ENCODE measurements at regions not wholly inside any gene's neighbourhood (a gene's known extent, or its start where the extent isn't known, plus 50 kb on each side); places are given as distances from the start of the nearest gene placed in this dataset.

GRCh38 chr1:191608367-191608766, 549.9 kb upstream of the RGS18 start:
- no peak for DNase-seq

DNA sequence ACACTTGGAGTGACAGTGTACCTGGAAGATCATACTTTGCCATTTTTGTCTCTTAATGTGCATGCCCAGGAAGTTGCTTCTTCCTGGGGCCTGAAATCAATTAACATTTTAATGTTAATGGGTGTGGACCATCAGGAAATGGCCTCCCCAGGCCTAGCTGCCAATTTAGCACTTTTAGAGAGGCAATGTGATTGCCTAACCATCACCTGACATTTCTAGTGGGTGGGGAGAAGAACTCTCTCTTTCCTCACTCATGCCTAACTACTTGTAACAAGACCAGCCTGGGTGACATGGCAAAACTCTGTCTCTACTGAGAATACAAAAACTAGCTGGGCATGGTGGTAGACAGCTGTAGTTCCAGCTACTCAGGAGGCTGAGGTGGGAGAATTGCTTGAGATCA, 549.0 kb upstream of the RGS18 start:
- no peak for DNase-seq

DNA sequence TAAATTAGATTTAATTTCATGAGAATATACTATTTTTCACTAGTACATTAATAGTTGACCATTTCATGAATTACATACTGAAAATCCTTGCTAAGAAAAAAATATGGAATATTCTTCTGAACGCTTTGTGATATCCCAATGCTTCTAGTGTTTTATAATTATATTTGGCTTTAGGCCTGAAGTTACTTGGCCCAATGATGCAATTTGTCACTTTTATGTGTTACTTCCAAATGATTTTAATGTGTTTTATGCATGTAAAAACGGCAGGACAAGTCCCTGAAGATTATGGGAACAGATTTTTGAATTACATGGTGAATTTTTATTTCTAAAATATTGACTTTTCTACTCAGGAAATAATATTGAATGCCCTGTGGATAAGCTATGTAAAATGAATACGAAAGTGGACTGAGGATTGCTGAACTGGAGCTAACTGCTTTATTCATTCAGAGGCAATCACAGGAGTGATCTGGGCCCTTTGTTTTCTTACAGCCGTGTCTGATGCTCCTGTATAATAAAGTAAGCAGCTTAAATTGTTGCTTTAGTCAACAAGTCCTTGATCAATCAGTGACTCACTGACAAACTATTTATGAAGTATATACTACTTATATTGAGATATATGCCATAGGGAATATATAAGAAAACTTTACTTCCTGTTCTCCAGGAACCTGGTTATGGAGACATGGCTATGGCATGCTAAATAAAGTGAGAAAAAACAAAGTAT, 543.0 kb upstream of the RGS18 start:
- no peak for DNase-seq

- DNase-seq: no peak
These were observed 540.1 kb upstream of the RGS18 start for GRCh38 chr1:191618181-191618580.

GRCh38 chr1:191620883-191621282, 537.4 kb upstream of the RGS18 start:
- DNase-seq: no peak

GRCh38 chr1:191624044-191624443, 534.2 kb upstream of the RGS18 start:
- no peak for DNase-seq

DNA sequence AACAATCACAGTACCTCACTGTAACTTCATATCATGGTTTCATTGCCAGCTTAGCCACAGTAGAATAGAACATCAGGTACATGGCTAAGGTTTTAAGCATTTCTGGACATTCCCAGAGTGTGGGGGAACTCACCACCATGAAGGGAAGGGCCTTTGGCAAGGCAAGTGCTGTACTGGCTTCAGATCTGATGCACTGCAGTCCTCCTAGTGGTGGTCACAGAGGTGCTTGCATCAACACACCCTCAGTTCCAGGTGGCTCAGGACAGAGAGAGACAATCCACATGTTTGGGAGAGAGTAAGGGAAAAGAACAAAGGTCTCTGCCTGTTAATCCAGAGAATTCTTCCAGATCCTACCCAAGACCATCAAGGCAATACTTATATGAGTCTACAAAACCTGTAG, 528.4 kb upstream of the RGS18 start:
- DNase-seq: no peak

- DNase-seq: no peak
These were observed 523.3 kb upstream of the RGS18 start for GRCh38 chr1:191634801-191635508.

DNA sequence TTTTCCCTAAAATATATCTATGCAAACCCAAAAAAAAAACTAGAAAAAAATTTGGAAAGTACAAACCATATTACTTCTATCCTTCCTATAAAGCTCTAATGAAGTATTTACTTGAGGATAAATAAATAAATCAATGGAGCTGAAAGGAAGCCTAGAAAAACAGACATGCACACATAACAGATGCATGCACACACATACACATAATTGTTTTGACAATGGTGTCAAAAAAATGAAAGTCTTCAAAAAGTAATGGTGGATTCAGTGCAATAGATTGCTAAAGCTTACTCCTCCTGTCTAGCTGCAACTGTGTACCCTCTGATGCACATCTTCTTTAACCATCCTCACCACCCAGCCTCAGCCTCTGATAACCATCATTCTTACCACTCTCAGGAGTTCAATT, 521.9 kb upstream of the RGS18 start:
- DNase-seq: no peak

GRCh38 chr1:191641420-191642260, 516.6 kb upstream of the RGS18 start:
- DNase-seq: no peak

DNA sequence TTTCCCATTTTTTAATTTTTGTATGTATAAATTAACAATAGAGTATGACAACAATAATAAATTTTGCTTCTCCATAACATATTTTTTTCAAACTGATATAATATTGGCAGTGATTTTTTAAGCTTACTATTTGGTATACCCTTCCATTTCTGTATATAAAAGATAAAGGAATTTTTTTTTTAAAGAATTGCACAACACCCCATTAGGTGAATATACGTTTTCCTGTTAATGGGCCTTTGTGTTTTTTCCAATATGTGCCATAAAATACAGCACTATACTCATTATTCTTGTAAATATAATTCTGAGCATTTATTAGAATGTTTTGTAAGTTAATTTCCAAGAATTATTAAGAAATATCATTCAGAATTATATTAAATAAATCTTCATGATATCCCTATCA, 515.2 kb upstream of the RGS18 start:
- DNase-seq: no peak

- DNase-seq: no peak
These were observed 509.3 kb upstream of the RGS18 start for GRCh38 chr1:191648939-191649338.

DNA sequence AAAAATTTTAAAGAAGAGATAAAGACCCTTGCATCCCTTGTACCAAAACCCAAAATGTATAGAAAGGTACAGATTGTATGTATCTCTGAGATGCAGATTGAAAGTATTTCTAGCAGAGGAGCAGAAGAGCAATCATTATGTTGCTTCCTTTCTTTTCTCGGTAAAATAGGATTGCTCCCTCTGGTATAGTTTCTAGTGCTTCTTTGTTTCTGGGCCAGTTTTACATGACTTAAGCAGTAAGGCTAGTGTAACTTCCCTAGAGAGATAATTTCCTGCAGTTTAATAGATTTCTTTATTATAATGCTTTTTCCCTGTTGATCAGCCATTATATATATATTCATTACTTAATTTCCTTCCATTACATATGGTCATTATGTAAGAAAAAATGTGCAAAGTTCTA, 496.2 kb upstream of the RGS18 start:
- no peak for DNase-seq

- no peak for DNase-seq
These were observed 495.5 kb upstream of the RGS18 start for GRCh38 chr1:191662746-191663145.

GRCh38 chr1:191668525-191668924, 489.7 kb upstream of the RGS18 start:
- DNase-seq: no peak

GRCh38 chr1:191669629-191670028, 488.6 kb upstream of the RGS18 start:
- DNase-seq: no peak

DNA sequence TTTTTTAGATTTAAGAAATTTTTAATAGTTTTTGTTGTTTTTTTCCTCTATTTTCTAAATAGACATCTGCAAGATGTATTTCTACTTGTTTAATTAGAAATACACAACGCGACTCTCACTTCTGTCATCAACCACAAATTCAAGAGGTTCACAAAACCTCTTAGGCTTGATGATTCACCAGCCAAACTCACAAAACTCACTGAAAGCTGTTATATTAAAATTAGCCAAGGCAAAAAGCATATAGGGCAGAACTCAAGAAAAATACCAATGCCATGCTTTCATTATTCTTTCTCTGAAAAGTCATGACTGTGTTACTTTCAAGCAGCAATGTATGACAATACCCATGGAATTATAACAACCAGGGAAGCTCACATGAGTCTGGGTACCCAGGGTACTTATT, 487.0 kb upstream of the RGS18 start:
- no peak for DNase-seq

DNA sequence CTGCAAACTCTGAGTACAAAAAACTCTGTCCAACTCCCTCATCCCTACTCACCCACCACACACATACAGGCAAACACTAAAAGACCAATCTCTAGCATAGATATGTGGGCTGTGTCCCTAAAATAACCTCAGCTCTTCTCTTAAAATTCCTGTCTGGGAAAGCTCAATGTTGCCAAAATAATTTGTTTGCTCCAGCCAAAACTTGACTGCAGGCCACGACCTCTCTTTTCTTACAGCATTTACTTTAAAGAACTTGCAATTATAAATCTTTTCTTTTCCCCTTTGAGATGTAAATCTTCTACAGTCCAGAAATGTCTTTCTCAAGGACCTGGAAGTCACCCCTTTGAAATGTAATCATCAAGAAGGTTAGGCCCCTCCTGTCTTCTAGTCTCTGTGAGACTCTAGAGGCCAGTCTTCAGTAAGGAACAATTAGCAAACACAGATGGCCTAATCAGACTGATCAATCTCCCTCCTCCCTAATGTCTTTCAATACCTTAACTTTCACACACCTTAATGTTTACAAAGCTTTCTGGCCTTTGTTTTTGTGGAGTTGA, 483.6 kb upstream of the RGS18 start:
- DNase-seq: no peak

- peak; percentile 10 for DNase-seq
These were observed 482.1 kb upstream of the RGS18 start for GRCh38 chr1:191675856-191676783.

GRCh38 chr1:191685669-191686068, 472.6 kb upstream of the RGS18 start:
- DNase-seq: no peak

DNA sequence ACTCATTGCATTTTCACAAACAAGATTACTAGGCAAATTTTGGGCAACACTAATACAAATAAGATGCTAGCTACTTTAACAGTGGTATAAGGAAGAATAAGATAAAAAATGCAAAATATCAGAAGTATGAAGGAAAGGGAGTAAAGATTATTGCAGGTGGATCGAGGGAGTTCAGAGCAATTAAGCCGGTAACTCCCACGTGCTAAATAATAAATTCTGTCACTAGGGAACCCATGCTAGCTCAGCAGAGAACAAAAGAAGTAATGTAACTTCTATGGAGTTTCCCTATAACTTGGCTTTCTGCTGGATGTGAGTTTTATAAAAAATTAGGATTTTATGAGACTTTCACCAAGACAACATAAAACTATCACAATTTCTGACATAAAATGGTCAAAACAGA, 470.5 kb upstream of the RGS18 start:
- DNase-seq: no peak

- no peak for DNase-seq
These were observed 467.3 kb upstream of the RGS18 start for GRCh38 chr1:191690931-191691330.
